SK-N-SH treated with all-trans-retinoic acid at 6 μM for 48 hours (cell line): ENCODE measurements at regions not wholly inside any gene's neighbourhood (a gene's known extent, or its start where the extent isn't known, plus 50 kb on each side); places are given as distances from the start of the nearest gene placed in this dataset.

Experiments
- ATAC-seq: fragments of 200-7000 bp; cut with Tn5 transposase; 3 replicates; pipeline ENCODE4 v1.9.1; 2020; ENCODE audit warnings: mild to moderate bottlenecking, moderate library complexity
- ARNTL ChIP-seq: fragments of 450-650 bp; formaldehyde crosslinking; IDR thresholded peaks from 2 replicates; pipeline ENCODE4 v1.5.0; 2020; ENCODE audit warnings: low read depth, mild to moderate bottlenecking, moderate library complexity, borderline replicate concordance
- BACH2 ChIP-seq: fragments of 250-450 bp; sonication (Bioruptor Pico); IDR thresholded peaks from 2 replicates; pipeline ENCODE4 v1.9.0; 2021; ENCODE audit warnings: mild to moderate bottlenecking, borderline replicate concordance
- CSDC2 ChIP-seq: fragments of 250-450 bp; sonication (Bioruptor Pico); IDR thresholded peaks from 2 replicates; pipeline ENCODE4 v1.5.0; 2020; ENCODE audit warnings: mild to moderate bottlenecking, moderate library complexity
- ESRRG ChIP-seq: fragments of 250-450 bp; sonication (Bioruptor Pico); IDR thresholded peaks from 2 replicates; pipeline ENCODE4 v1.6.1; 2021; ENCODE audit warnings: mild to moderate bottlenecking
- GLIS3 ChIP-seq: fragments of 250-450 bp; sonication (Bioruptor Pico); IDR thresholded peaks from 2 replicates; pipeline ENCODE4 v1.5.0; 2020; ENCODE audit warnings: mild to moderate bottlenecking, moderate library complexity
- ISL1 ChIP-seq: fragments of 250-450 bp; sonication (Bioruptor Pico); IDR thresholded peaks from 2 replicates; pipeline ENCODE4 v2.1.2; 2022; ENCODE audit warnings: mild to moderate bottlenecking, moderate library complexity
- OSR1 ChIP-seq: fragments of 250-450 bp; sonication (Bioruptor Pico); IDR thresholded peaks from 2 replicates; pipeline ENCODE4 v1.8.0; 2022; ENCODE audit warnings: moderate library complexity, mild to moderate bottlenecking, inconsistent platforms
- PATZ1 ChIP-seq: fragments of 250-450 bp; sonication (Bioruptor Pico); IDR thresholded peaks from 2 replicates; pipeline ENCODE4 v1.8.0; 2020; ENCODE audit warnings: mild to moderate bottlenecking, moderate library complexity, borderline replicate concordance
- PPARA ChIP-seq: fragments of 250-450 bp; sonication (Bioruptor Pico); IDR thresholded peaks from 2 replicates; pipeline ENCODE4 v1.5.0; 2020; ENCODE audit warnings: mild to moderate bottlenecking, borderline replicate concordance
- RARB ChIP-seq: fragments of 250-450 bp; sonication (Bioruptor Pico); IDR thresholded peaks from 2 replicates; pipeline ENCODE4 v1.8.0; 2021; ENCODE audit warnings: mild to moderate bottlenecking, moderate library complexity
- SNAI2 ChIP-seq: fragments of 250-450 bp; sonication (Bioruptor Pico); IDR thresholded peaks from 2 replicates; pipeline ENCODE4 v1.5.0; 2020; ENCODE audit warnings: mild to moderate bottlenecking, moderate library complexity
- TCF4 ChIP-seq: fragments of 250-450 bp; sonication (Bioruptor Pico); IDR thresholded peaks from 2 replicates; pipeline ENCODE4 v1.8.0; 2021; ENCODE audit warnings: mild to moderate bottlenecking, moderate library complexity, borderline replicate concordance
- TOX ChIP-seq: fragments of 250-450 bp; sonication (Bioruptor Pico); IDR thresholded peaks from 2 replicates; pipeline ENCODE4 v1.8.0; 2021; ENCODE audit warnings: mild to moderate bottlenecking, moderate library complexity, borderline replicate concordance
- ZC3H10 ChIP-seq: fragments of 250-450 bp; sonication (Bioruptor Pico); IDR thresholded peaks from 2 replicates; pipeline ENCODE4 v1.5.1; 2021; ENCODE audit warnings: mild to moderate bottlenecking, moderate library complexity
- ZFP3 ChIP-seq: fragments of 250-450 bp; sonication (Bioruptor Pico); IDR thresholded peaks from 2 replicates; pipeline ENCODE4 v1.5.0; 2020; ENCODE audit warnings: mild to moderate bottlenecking, moderate library complexity
- ZFP30 ChIP-seq: fragments of 450-650 bp; formaldehyde crosslinking; IDR thresholded peaks from 2 replicates; pipeline ENCODE4 v1.5.0; 2022; ENCODE audit warnings: mild to moderate bottlenecking, moderate library complexity
- ZNF565 ChIP-seq: fragments of 450-650 bp; formaldehyde crosslinking; conservative IDR thresholded peaks from 2 replicates; pipeline ENCODE4 v1.5.0; 2020; ENCODE audit warnings: low read depth, mild to moderate bottlenecking, moderate library complexity
- ZNF70 ChIP-seq: fragments of 450-650 bp; formaldehyde crosslinking; IDR thresholded peaks from 2 replicates; pipeline ENCODE4 v1.5.0; 2020; ENCODE audit warnings: mild to moderate bottlenecking, moderate library complexity
- ZNF8 ChIP-seq: fragments of 450-650 bp; formaldehyde crosslinking; IDR thresholded peaks from 2 replicates; pipeline ENCODE4 v1.5.0; 2020; ENCODE audit warnings: mild to moderate bottlenecking, moderate library complexity
- TF ChIP-seq, protein P1 (sequence below): fragments of 250-450 bp; sonication (Bioruptor Pico); IDR thresholded peaks from 2 replicates; pipeline ENCODE4 v1.5.0; 2020; ENCODE audit warnings: mild to moderate bottlenecking, moderate library complexity
- TF ChIP-seq, protein P2 (sequence below): fragments of 250-450 bp; sonication (Bioruptor Pico); IDR thresholded peaks from 2 replicates; pipeline ENCODE4 v1.8.0; 2021; ENCODE audit warnings: low read depth, mild to moderate bottlenecking, moderate library complexity, borderline replicate concordance
- TF ChIP-seq, protein P3 (sequence below): fragments of 250-450 bp; sonication (Bioruptor Pico); IDR thresholded peaks from 2 replicates; pipeline ENCODE4 v1.5.1; 2020; ENCODE audit warnings: low read depth, mild to moderate bottlenecking, moderate library complexity

- TF ChIP-seq, protein P1, sequence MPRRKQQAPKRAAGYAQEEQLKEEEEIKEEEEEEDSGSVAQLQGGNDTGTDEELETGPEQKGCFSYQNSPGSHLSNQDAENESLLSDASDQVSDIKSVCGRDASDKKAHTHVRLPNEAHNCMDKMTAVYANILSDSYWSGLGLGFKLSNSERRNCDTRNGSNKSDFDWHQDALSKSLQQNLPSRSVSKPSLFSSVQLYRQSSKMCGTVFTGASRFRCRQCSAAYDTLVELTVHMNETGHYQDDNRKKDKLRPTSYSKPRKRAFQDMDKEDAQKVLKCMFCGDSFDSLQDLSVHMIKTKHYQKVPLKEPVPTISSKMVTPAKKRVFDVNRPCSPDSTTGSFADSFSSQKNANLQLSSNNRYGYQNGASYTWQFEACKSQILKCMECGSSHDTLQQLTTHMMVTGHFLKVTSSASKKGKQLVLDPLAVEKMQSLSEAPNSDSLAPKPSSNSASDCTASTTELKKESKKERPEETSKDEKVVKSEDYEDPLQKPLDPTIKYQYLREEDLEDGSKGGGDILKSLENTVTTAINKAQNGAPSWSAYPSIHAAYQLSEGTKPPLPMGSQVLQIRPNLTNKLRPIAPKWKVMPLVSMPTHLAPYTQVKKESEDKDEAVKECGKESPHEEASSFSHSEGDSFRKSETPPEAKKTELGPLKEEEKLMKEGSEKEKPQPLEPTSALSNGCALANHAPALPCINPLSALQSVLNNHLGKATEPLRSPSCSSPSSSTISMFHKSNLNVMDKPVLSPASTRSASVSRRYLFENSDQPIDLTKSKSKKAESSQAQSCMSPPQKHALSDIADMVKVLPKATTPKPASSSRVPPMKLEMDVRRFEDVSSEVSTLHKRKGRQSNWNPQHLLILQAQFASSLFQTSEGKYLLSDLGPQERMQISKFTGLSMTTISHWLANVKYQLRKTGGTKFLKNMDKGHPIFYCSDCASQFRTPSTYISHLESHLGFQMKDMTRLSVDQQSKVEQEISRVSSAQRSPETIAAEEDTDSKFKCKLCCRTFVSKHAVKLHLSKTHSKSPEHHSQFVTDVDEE (CRISPR knock-in tag): no peak
- TF ChIP-seq RARB (CRISPR knock-in tag): no peak
- TF ChIP-seq ZNF8 (CRISPR knock-in tag): no peak
- TF ChIP-seq ZNF565 (CRISPR knock-in tag): no peak
- TF ChIP-seq ZFP3 (CRISPR knock-in tag): no peak
- no peak for TF ChIP-seq BACH2 (CRISPR knock-in tag)
- TF ChIP-seq ZNF70 (CRISPR knock-in tag): no peak
- no peak for TF ChIP-seq GLIS3
- TF ChIP-seq PATZ1 (CRISPR knock-in tag): no peak
These were observed 150.4 kb upstream of the PRPS1L1 start (continued) for GRCh38 chr7:18177815-18178660.

- ATAC-seq: no peak
These were observed 151.4 kb upstream of the PRPS1L1 start for GRCh38 chr7:18179093-18179492.

DNA sequence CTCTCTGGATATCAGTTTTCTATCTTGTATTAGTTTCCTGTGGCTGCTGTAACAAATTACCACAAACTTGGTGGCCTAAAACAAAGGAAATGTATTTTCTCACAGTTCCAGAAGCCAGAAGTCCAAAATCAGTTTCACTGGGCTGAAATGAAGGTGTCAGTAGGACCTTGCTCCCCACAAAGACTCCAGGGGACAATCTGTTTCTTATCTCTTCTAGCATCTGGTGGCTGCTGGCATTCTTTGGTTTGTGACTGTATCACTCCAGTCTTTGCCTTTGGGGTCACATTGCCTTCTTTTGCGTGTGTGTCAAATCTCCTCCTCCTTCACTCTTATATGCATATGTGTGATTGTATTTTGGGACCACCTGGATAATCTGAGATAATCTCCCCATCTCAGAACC, 153.0 kb upstream of the PRPS1L1 start:
- ATAC-seq: no peak
- TF ChIP-seq ZNF8 (CRISPR knock-in tag) (no peak), PATZ1 (CRISPR knock-in tag) (no peak), ARNTL (CRISPR knock-in tag) (no peak), ZNF565 (CRISPR knock-in tag) (no peak), ZNF70 (CRISPR knock-in tag) (no peak), CSDC2 (no peak), ISL1 (CRISPR knock-in tag) (no peak), TOX (CRISPR knock-in tag) (no peak), ZFP30 (CRISPR knock-in tag) (no peak), OSR1 (CRISPR knock-in tag) (no peak), RARB (CRISPR knock-in tag) (no peak), TCF4 (CRISPR knock-in tag) (no peak), ZC3H10 (CRISPR knock-in tag) (no peak)
- TF ChIP-seq, protein P2, sequence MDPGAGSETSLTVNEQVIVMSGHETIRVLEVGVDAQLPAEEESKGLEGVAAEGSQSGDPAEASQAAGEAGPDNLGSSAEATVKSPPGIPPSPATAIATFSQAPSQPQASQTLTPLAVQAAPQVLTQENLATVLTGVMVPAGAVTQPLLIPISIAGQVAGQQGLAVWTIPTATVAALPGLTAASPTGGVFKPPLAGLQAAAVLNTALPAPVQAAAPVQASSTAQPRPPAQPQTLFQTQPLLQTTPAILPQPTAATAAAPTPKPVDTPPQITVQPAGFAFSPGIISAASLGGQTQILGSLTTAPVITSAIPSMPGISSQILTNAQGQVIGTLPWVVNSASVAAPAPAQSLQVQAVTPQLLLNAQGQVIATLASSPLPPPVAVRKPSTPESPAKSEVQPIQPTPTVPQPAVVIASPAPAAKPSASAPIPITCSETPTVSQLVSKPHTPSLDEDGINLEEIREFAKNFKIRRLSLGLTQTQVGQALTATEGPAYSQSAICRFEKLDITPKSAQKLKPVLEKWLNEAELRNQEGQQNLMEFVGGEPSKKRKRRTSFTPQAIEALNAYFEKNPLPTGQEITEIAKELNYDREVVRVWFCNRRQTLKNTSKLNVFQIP (CRISPR knock-in tag): no peak

More at GRCh38 chr7:18179093-18179492, 151.4 kb upstream of the PRPS1L1 start:
- TF ChIP-seq OSR1 (CRISPR knock-in tag): no peak
- no peak for TF ChIP-seq SNAI2 (CRISPR knock-in tag)
- no peak for TF ChIP-seq GLIS3
- TF ChIP-seq CSDC2: no peak
- no peak for TF ChIP-seq ZNF565 (CRISPR knock-in tag)
- TF ChIP-seq, protein P1 (CRISPR knock-in tag): no peak
- no peak for TF ChIP-seq TOX (CRISPR knock-in tag)
- TF ChIP-seq ZNF70 (CRISPR knock-in tag): no peak
- no peak for TF ChIP-seq ESRRG
- no peak for TF ChIP-seq RARB (CRISPR knock-in tag)
- TF ChIP-seq TCF4 (CRISPR knock-in tag): no peak
- TF ChIP-seq ISL1 (CRISPR knock-in tag): no peak
- no peak for TF ChIP-seq PPARA (CRISPR knock-in tag)
- TF ChIP-seq ZFP30 (CRISPR knock-in tag): no peak
- TF ChIP-seq ZNF8 (CRISPR knock-in tag): no peak
- TF ChIP-seq, protein P3, sequence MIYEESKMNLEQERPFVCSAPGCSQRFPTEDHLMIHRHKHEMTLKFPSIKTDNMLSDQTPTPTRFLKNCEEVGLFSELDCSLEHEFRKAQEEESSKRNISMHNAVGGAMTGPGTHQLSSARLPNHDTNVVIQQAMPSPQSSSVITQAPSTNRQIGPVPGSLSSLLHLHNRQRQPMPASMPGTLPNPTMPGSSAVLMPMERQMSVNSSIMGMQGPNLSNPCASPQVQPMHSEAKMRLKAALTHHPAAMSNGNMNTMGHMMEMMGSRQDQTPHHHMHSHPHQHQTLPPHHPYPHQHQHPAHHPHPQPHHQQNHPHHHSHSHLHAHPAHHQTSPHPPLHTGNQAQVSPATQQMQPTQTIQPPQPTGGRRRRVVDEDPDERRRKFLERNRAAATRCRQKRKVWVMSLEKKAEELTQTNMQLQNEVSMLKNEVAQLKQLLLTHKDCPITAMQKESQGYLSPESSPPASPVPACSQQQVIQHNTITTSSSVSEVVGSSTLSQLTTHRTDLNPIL (CRISPR knock-in tag): no peak
